ENCODE measurements at regions not wholly inside any gene's neighbourhood (a gene's known extent, or its start where the extent isn't known, plus 50 kb on each side); places are given as distances from the start of the nearest gene placed in this dataset.

DNA sequence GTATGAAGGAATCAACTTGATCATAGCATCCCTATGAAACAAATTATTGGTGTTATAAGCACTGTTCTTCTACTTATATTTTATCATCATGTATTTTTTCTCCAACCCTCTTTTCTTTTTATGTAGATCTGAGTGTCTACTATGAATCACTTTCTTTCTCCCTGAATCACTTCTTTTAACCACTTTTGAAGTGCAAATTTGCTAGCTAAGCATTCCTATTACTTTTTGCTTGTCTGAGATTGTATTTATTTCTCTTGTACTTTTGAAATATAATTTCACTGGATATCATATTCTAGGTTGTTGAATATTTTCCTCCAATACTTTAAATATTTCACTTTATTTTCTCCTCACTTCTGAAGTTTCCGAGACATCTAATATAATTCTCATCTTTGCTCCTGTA lies 1282.3 kb upstream of the FLRT2 start:
- no peaks in the 10 kb centered on the region for H3K79me2 ChIP-seq
- no peaks in the 10 kb centered on the region for H3K27me3 ChIP-seq (ENCODE audit: control insufficient read depth, insufficient read depth, low read length)
- H2AFZ ChIP-seq = no peak overlapping the region
- no peak overlapping the region for H3K9ac ChIP-seq
- TF ChIP-seq, protein P1, sequence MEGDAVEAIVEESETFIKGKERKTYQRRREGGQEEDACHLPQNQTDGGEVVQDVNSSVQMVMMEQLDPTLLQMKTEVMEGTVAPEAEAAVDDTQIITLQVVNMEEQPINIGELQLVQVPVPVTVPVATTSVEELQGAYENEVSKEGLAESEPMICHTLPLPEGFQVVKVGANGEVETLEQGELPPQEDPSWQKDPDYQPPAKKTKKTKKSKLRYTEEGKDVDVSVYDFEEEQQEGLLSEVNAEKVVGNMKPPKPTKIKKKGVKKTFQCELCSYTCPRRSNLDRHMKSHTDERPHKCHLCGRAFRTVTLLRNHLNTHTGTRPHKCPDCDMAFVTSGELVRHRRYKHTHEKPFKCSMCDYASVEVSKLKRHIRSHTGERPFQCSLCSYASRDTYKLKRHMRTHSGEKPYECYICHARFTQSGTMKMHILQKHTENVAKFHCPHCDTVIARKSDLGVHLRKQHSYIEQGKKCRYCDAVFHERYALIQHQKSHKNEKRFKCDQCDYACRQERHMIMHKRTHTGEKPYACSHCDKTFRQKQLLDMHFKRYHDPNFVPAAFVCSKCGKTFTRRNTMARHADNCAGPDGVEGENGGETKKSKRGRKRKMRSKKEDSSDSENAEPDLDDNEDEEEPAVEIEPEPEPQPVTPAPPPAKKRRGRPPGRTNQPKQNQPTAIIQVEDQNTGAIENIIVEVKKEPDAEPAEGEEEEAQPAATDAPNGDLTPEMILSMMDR (IDR thresholded peaks at IDR 0.05) = no peak
- H3K4me3 ChIP-seq (ENCODE audit: low read depth, low read length) = no peak overlapping the region
- H3K4me1 ChIP-seq = no peaks in the 10 kb centered on the region
- H3K27ac ChIP-seq = no peak overlapping the region
- H3K36me3 ChIP-seq (ENCODE audit: control insufficient read depth, insufficient read depth, low read length) = no peaks in the 10 kb centered on the region
- H3K9me3 ChIP-seq (ENCODE audit: control insufficient read depth, low read length) = no peaks in the 10 kb centered on the region
- no peak overlapping the region for H3K4me2 ChIP-seq (ENCODE audit: low read length)

GRCh38 chr14:84250893-84251292 lies 1279.1 kb upstream of the FLRT2 start:
- no peak overlapping the region for H2AFZ ChIP-seq
- H3K79me2 ChIP-seq = no peaks in the 10 kb centered on the region
- H3K27ac ChIP-seq = no peak overlapping the region
- H3K9me3 ChIP-seq (ENCODE audit: control insufficient read depth, low read length) = no peaks in the 10 kb centered on the region
- H3K4me1 ChIP-seq = no peaks in the 10 kb centered on the region
- H3K36me3 ChIP-seq (ENCODE audit: control insufficient read depth, insufficient read depth, low read length) = no peaks in the 10 kb centered on the region
- H3K4me2 ChIP-seq (ENCODE audit: low read length) = no peak overlapping the region
- no peak overlapping the region for H3K9ac ChIP-seq
- no peaks in the 10 kb centered on the region for H3K27me3 ChIP-seq (ENCODE audit: control insufficient read depth, insufficient read depth, low read length)
- TF ChIP-seq, protein P1 (IDR thresholded peaks at IDR 0.05) = no peak
- no peak overlapping the region for H3K4me3 ChIP-seq (ENCODE audit: low read depth, low read length)

GRCh38 chr14:84251411-84252115 lies 1278.4 kb upstream of the FLRT2 start:
- Histone ChIP-seq H3K36me3 (ENCODE audit: control insufficient read depth, insufficient read depth, low read length) (no peaks in the 10 kb centered on the region), H3K27me3 (ENCODE audit: control insufficient read depth, insufficient read depth, low read length) (no peaks in the 10 kb centered on the region), H3K9me3 (ENCODE audit: control insufficient read depth, low read length) (no peaks in the 10 kb centered on the region), H3K79me2 (no peaks in the 10 kb centered on the region), H3K4me2 (ENCODE audit: low read length) (no peak overlapping the region), H3K4me3 (ENCODE audit: low read depth, low read length) (no peak overlapping the region), H3K27ac (no peak overlapping the region), H2AFZ (no peak overlapping the region), H3K4me1 (no peaks in the 10 kb centered on the region), H3K9ac (no peak overlapping the region)
- TF ChIP-seq, protein P1 (IDR thresholded peaks at IDR 0.05) = no peak

DNA sequence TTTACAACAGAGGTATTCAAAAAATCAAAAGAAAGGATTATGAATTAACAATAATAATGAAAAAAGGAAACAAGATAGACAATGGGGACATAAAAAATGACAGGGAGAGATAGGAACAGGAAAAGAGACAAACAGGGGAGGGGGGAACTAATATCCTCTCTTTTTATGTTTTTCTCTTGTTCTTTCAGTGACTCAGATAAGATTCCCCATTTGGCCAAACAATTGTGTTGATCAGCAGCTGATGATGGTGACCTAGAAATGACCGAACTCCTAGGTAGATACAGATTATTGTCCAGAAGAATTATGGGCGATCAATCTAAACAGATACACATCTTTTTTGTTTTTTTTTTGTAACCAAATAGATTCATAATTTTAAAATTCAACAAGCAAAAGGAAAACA lies 1277.2 kb upstream of the FLRT2 start:
- no peak overlapping the region for H3K4me2 ChIP-seq (ENCODE audit: low read length)
- H3K36me3 ChIP-seq (ENCODE audit: control insufficient read depth, insufficient read depth, low read length) = no peaks in the 10 kb centered on the region
- no peak overlapping the region for H2AFZ ChIP-seq
- H3K27ac ChIP-seq = no peak overlapping the region
- no peaks in the 10 kb centered on the region for H3K9me3 ChIP-seq (ENCODE audit: control insufficient read depth, low read length)
- no peak overlapping the region for H3K4me3 ChIP-seq (ENCODE audit: low read depth, low read length)
- no peaks in the 10 kb centered on the region for H3K79me2 ChIP-seq
- TF ChIP-seq, protein P1 (IDR thresholded peaks at IDR 0.05) = no peak
- no peak overlapping the region for H3K9ac ChIP-seq
- no peaks in the 10 kb centered on the region for H3K4me1 ChIP-seq
- no peaks in the 10 kb centered on the region for H3K27me3 ChIP-seq (ENCODE audit: control insufficient read depth, insufficient read depth, low read length)

- no peaks in the 10 kb centered on the region for H3K36me3 ChIP-seq (ENCODE audit: control insufficient read depth, insufficient read depth, low read length)
- no peaks in the 10 kb centered on the region for H3K27me3 ChIP-seq (ENCODE audit: control insufficient read depth, insufficient read depth, low read length)
- H3K4me1 ChIP-seq = no peaks in the 10 kb centered on the region
- no peak overlapping the region for H3K4me3 ChIP-seq (ENCODE audit: low read depth, low read length)
- TF ChIP-seq, protein P1 (IDR thresholded peaks at IDR 0.05) = no peak
- no peak overlapping the region for H2AFZ ChIP-seq
- no peak overlapping the region for H3K27ac ChIP-seq
- no peaks in the 10 kb centered on the region for H3K79me2 ChIP-seq
- no peaks in the 10 kb centered on the region for H3K9me3 ChIP-seq (ENCODE audit: control insufficient read depth, low read length)
- no peak overlapping the region for H3K4me2 ChIP-seq (ENCODE audit: low read length)
- H3K9ac ChIP-seq = no peak overlapping the region
These were observed 1276.6 kb upstream of the FLRT2 start for GRCh38 chr14:84253326-84253725.
